MM.1S (cell line): ENCODE measurements at regions not wholly inside any gene's neighbourhood (a gene's known extent, or its start where the extent isn't known, plus 50 kb on each side); places are given as distances from the start of the nearest gene placed in this dataset.
"Not testable (repeated sequence)": the region's sequence is repeated elsewhere in the genome, so short reads cannot be mapped to it uniquely, and the experiment has no call there.

Source experiments
- DNase-seq: peaks from one replicate; pipeline ENCODE4 v3.0.0-alpha.2; 2015
- H2AFZ ChIP-seq: fragments of 300-600 bp; sonication (generic); 2 replicates; pipeline ENCODE4 v1.6.0; 2016; ENCODE audit warnings: antibody characterized with exemption, low read length
- H3F3A ChIP-seq: fragments of 300-600 bp; sonication (generic); 2 replicates; pipeline ENCODE4 v1.6.1; 2016; ENCODE audit warnings: mild to moderate bottlenecking, antibody characterized with exemption, low read length, moderate library complexity, mixed read lengths; ENCODE audit not compliant: insufficient read depth
- H3K27ac ChIP-seq: fragments of 300-600 bp; sonication (generic); 2 replicates; pipeline ENCODE4 v1.5.1; 2016; ENCODE audit warnings: mild to moderate bottlenecking, low read length
- H3K27me3 ChIP-seq: fragments of 300-600 bp; sonication (generic); replicated peaks from 2 replicates; pipeline ENCODE4 v1.6.0; 2016; ENCODE audit warnings: low read length; ENCODE audit not compliant: insufficient read depth
- H3K36me3 ChIP-seq: fragments of 300-600 bp; sonication (generic); replicated peaks from 2 replicates; pipeline ENCODE4 v1.6.1; 2016; ENCODE audit warnings: mild to moderate bottlenecking, low read length, mixed read lengths; ENCODE audit not compliant: insufficient read depth
- H3K4me1 ChIP-seq: fragments of 300-600 bp; sonication (generic); 2 replicates; pipeline ENCODE4 v1.6.1; 2016; ENCODE audit warnings: low read length, mixed read lengths
- H3K4me2 ChIP-seq: fragments of 300-600 bp; sonication (generic); 2 replicates; pipeline ENCODE4 v1.6.0; 2016; ENCODE audit warnings: low read depth, low read length
- H3K4me3 ChIP-seq: fragments of 300-600 bp; sonication (generic); 2 replicates; pipeline ENCODE4 v1.5.1; 2016; ENCODE audit warnings: low read length, mixed read lengths
- H3K79me2 ChIP-seq: fragments of 300-600 bp; sonication (generic); 2 replicates; pipeline ENCODE4 v1.6.1; 2016; ENCODE audit warnings: mixed run types, low read length, mixed read lengths
- H3K9ac ChIP-seq: fragments of 300-600 bp; sonication (generic); 2 replicates; pipeline ENCODE4 v1.6.1; 2016; ENCODE audit warnings: low read length, mixed read lengths
- H3K9me2 ChIP-seq: fragments of 300-600 bp; sonication (generic); replicated peaks from 2 replicates; pipeline ENCODE4 v1.6.1; 2016; ENCODE audit warnings: mild to moderate bottlenecking, low read length, mixed read lengths; ENCODE audit not compliant: insufficient read depth
- H3K9me3 ChIP-seq: fragments of 300-600 bp; sonication (generic); replicated peaks from 2 replicates; pipeline ENCODE4 v1.6.1; 2016; ENCODE audit warnings: mild to moderate bottlenecking, low read length, mixed read lengths; ENCODE audit not compliant: insufficient read depth
- H4K20me1 ChIP-seq: fragments of 300-600 bp; sonication (generic); 2 replicates; pipeline ENCODE4 v1.6.1; 2016; ENCODE audit warnings: mild to moderate bottlenecking, low read length, moderate library complexity, mixed read lengths; ENCODE audit not compliant: insufficient read depth
- CTCF ChIP-seq: fragments of 300-600 bp; sonication (generic); IDR thresholded peaks from 2 replicates; pipeline ENCODE4 v1.5.1; 2016; ENCODE audit warnings: antibody characterized with exemption, low read length, mixed read lengths
- EZH2 ChIP-seq: fragments of 300-600 bp; sonication (generic); optimal IDR thresholded peaks from 2 replicates; pipeline ENCODE3; 2017; ENCODE audit warnings: low read depth, mild to moderate bottlenecking, antibody characterized with exemption, low read length, mixed read lengths
- EZH2phosphoT487 ChIP-seq: fragments of 300-600 bp; sonication (generic); IDR thresholded peaks from 2 replicates; pipeline ENCODE4 v1.6.1; 2018; ENCODE audit warnings: antibody characterized with exemption, low read length

DNA sequence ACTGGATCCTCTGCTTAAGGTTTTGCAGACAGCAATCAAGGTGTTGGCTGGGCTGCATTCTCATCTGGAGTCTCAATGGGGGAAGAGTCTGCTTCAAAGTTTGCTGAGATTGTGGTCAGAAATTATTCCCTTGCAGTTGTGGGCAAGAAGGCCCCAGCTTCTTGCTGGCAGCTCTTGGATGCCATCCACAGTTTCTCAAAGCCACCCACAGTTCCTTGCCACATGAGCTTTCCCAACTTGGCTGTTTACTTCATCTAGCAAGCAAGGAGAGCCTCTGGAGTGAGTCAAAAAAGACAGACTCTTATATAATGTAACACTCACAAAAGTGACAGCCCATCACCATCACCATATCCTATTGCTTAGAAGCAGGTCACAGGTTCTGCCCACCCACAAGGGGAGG is 62.1 kb upstream of the ABHD2 start:
- Histone ChIP-seq H3K9me3 (no peaks in the 10 kb centered on the region), H3K9me2 (no peaks in the 10 kb centered on the region), H3K36me3 (no peaks in the 10 kb centered on the region), H3K27me3 (no peaks in the 10 kb centered on the region), H3K27ac (no peak overlapping the region), H3K9ac (no peak overlapping the region), H3K4me3 (no peak overlapping the region), H3F3A (no peaks in the 10 kb centered on the region), H4K20me1 (no peaks in the 10 kb centered on the region), H3K4me1 (no peaks in the 10 kb centered on the region), H3K4me2 (no peak overlapping the region), H3K79me2 (no peaks in the 10 kb centered on the region), H2AFZ (no peak overlapping the region)
- DNase-seq: no peak
- no peak for TF ChIP-seq CTCF

DNA sequence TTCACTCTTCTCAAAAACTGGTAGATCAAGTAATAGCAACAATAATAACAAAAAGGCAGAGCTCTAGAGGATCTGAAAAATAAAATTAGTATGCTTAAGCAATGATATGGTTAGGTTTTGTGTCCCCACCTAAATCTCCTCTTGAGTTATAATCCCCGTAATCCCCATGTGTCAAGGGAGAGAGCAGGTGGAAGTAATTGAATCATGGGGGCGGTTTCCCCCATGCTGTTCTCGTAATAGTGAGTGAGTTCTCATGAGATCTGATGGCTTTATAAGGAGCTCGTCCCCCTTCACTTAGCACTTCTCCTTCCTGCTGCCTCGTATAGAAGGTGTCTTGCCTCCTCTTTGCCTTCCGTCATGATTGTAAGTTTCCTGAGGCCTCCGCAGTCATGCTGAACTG is 60.2 kb upstream of the ABHD2 start:
- H2AFZ ChIP-seq: no peak overlapping the region
- H3K9ac ChIP-seq: no peak overlapping the region
- no peak for DNase-seq
- TF ChIP-seq EZH2phosphoT487: no peak
- TF ChIP-seq CTCF: no peak
- TF ChIP-seq EZH2: no peak
- no peaks in the 10 kb centered on the region for H3F3A ChIP-seq
- no peaks in the 10 kb centered on the region for H3K9me3 ChIP-seq
- no peak overlapping the region for H3K4me2 ChIP-seq
- no peaks in the 10 kb centered on the region for H3K79me2 ChIP-seq
- no peaks in the 10 kb centered on the region for H4K20me1 ChIP-seq
- no peak overlapping the region for H3K4me3 ChIP-seq
- H3K9me2 ChIP-seq: no peaks in the 10 kb centered on the region
- no peaks in the 10 kb centered on the region for H3K36me3 ChIP-seq
- no peak overlapping the region for H3K27ac ChIP-seq
- H3K4me1 ChIP-seq: no peaks in the 10 kb centered on the region
- H3K27me3 ChIP-seq: no peaks in the 10 kb centered on the region

GRCh38 chr15:89030311-89030710 is 57.9 kb upstream of the ABHD2 start:
- no peak overlapping the region for H3K9ac ChIP-seq
- no peak for DNase-seq
- no peaks in the 10 kb centered on the region for H3K27me3 ChIP-seq
- TF ChIP-seq CTCF: no peak
- no peak for TF ChIP-seq EZH2
- no peak for TF ChIP-seq EZH2phosphoT487
- H3K79me2 ChIP-seq: no peaks in the 10 kb centered on the region
- no peaks in the 10 kb centered on the region for H3K9me2 ChIP-seq
- H3K4me3 ChIP-seq: no peak overlapping the region
- H3K4me2 ChIP-seq: no peak overlapping the region
- H2AFZ ChIP-seq: no peak overlapping the region
- H3K4me1 ChIP-seq: no peaks in the 10 kb centered on the region
- no peak overlapping the region for H3K27ac ChIP-seq
- no peaks in the 10 kb centered on the region for H4K20me1 ChIP-seq
- H3K36me3 ChIP-seq: no peaks in the 10 kb centered on the region
- no peaks in the 10 kb centered on the region for H3F3A ChIP-seq
- H3K9me3 ChIP-seq: no peaks in the 10 kb centered on the region

DNA sequence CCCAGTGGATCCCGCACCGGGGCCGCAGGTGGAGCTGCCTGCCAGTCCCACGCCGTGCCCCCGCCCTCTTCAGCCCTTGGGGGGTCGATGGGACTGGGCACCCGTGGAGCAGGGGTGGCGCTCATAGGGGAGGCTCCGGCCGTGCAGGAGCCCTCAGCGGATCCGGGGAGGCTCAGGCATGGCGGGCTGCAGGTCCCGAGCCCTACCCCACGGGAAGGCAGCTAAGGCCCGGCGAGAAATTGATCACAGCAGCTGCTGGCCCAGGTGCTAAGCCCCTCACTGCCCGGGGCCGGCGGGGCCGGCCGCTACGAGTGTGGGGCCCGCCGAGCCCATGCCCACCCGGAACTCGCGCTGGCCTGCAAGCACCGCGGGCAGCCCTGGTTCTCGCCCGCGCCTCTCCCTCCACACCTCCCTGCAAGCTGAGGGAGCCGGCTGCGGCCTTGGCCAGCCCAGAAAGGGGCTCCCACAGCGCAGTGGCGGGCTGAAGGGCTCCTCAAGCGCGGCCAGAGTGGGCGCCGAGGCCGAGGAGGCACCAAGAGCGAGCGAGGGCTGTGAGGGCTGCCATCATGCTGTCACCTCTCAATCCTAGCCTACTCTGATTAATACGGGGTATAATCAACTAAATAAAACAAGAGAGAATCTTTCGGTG is 56.5 kb upstream of the ABHD2 start:
- not testable (repeated sequence) for H2AFZ ChIP-seq, H3K4me1 ChIP-seq, H3F3A ChIP-seq, H3K27ac ChIP-seq, H3K9me2 ChIP-seq, DNase-seq, H3K36me3 ChIP-seq, H3K9ac ChIP-seq, H3K27me3 ChIP-seq, H3K79me2 ChIP-seq, H3K4me3 ChIP-seq, H3K9me3 ChIP-seq, H3K4me2 ChIP-seq, H4K20me1 ChIP-seq
